ENCODE measurements at regions not wholly inside any gene's neighbourhood (a gene's known extent, or its start where the extent isn't known, plus 50 kb on each side); places are given as distances from the start of the nearest gene placed in this dataset.

DNA sequence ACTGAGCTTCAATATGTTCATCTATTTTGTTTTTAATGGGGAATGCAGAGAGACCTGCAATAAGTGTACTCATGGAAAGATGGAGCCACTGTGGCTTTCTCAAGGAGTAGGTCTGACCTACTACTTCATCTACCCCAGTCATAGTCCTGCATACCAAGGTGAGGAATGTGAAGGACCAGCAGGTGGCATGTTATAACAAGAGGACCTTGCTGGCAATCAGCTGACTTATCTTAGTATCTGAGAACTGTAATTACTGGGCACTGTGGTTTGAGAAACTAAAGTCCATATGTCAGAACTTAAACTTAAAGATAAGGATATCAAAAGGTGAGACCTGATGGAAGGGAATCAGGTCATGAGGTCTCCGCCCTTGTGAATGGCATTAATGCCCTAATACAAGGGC, 1104.2 kb downstream of the BCL11A start:
- TF ChIP-seq PPARA (CRISPR knock-in tag; IDR thresholded peaks at IDR 0.05; ENCODE audit: borderline replicate concordance) (no peak), ESRRG (CRISPR knock-in tag; IDR thresholded peaks at IDR 0.05) (no peak), ARNTL (CRISPR knock-in tag; IDR thresholded peaks at IDR 0.05; ENCODE audit: borderline replicate concordance, low read depth) (no peak), ZFP30 (CRISPR knock-in tag; IDR thresholded peaks at IDR 0.05) (no peak)
- TF ChIP-seq, protein P1, sequence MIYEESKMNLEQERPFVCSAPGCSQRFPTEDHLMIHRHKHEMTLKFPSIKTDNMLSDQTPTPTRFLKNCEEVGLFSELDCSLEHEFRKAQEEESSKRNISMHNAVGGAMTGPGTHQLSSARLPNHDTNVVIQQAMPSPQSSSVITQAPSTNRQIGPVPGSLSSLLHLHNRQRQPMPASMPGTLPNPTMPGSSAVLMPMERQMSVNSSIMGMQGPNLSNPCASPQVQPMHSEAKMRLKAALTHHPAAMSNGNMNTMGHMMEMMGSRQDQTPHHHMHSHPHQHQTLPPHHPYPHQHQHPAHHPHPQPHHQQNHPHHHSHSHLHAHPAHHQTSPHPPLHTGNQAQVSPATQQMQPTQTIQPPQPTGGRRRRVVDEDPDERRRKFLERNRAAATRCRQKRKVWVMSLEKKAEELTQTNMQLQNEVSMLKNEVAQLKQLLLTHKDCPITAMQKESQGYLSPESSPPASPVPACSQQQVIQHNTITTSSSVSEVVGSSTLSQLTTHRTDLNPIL (CRISPR knock-in tag; IDR thresholded peaks at IDR 0.05; ENCODE audit: low read depth): no peak
